GM12891 (cell line): ENCODE measurements at regions not wholly inside any gene's neighbourhood (a gene's known extent, or its start where the extent isn't known, plus 50 kb on each side); places are given as distances from the start of the nearest gene placed in this dataset.

Experiments
- PAX5 ChIP-seq: IDR thresholded peaks from 2 replicates; pipeline ENCODE4 v1.6.1; 2011; ENCODE audit warnings: low read length, moderate library complexity, mild to moderate bottlenecking; ENCODE audit not compliant: insufficient read depth, severe bottlenecking
- POLR2A ChIP-seq: IDR thresholded peaks from 2 replicates; pipeline ENCODE4 v1.6.1; 2011; ENCODE audit warnings: low read depth, low read length, control low read depth
- POLR2AphosphoS5 ChIP-seq: IDR thresholded peaks from 2 replicates; pipeline ENCODE4 v1.6.1; 2011; ENCODE audit warnings: low read depth, low read length, control low read depth
- POU2F2 ChIP-seq: IDR thresholded peaks from 2 replicates; pipeline ENCODE4 v1.6.1; 2011; ENCODE audit warnings: low read depth, mild to moderate bottlenecking, control low read depth, low read length, moderate library complexity
- SPI1 ChIP-seq: IDR thresholded peaks from 2 replicates; pipeline ENCODE4 v1.6.1; 2011; ENCODE audit warnings: low read depth, low read length, control low read depth
- TAF1 ChIP-seq: IDR thresholded peaks from 2 replicates; pipeline ENCODE4 v1.6.1; 2011; ENCODE audit warnings: low read depth, low read length, control low read depth

GRCh38 chr2:150656002-150656401, 168.5 kb upstream of the RND3 start:
- no peak for TF ChIP-seq POLR2AphosphoS5
- no peak for TF ChIP-seq POLR2A
- no peak for TF ChIP-seq SPI1
- TF ChIP-seq TAF1 = no peak
- TF ChIP-seq POU2F2 = no peak
- no peak for TF ChIP-seq PAX5
